ENCODE measurements at regions not wholly inside any gene's neighbourhood (a gene's known extent, or its start where the extent isn't known, plus 50 kb on each side); places are given as distances from the start of the nearest gene placed in this dataset.

DNA sequence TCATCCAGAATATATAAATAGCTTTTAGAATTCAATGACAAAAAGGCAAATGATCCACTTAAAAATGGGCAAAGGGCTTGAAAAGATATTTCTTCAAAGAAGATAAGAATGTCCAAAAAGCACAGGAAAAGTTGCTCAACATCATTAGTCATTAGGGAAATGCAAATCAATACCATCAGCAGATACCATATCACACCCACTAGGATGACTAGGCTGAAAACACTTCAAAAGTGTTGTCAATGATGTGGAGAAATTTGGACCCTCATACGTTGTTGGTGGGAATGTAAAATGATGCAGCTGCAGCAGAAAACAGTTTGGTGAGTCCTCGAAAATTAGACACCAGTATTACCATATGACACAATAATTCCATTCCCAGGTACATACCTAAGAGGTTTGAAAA, 303.6 kb upstream of the SLC35B3 start:
- no peaks in the 10 kb centered on the region for H3K27me3 Mint-ChIP-seq (ENCODE audit: low read depth in 3 of 3)
- no CpG with 5 or more reads among the region's 2 CpGs for whole genome bisulfite sequencing (ENCODE audit: insufficient coverage)

DNA sequence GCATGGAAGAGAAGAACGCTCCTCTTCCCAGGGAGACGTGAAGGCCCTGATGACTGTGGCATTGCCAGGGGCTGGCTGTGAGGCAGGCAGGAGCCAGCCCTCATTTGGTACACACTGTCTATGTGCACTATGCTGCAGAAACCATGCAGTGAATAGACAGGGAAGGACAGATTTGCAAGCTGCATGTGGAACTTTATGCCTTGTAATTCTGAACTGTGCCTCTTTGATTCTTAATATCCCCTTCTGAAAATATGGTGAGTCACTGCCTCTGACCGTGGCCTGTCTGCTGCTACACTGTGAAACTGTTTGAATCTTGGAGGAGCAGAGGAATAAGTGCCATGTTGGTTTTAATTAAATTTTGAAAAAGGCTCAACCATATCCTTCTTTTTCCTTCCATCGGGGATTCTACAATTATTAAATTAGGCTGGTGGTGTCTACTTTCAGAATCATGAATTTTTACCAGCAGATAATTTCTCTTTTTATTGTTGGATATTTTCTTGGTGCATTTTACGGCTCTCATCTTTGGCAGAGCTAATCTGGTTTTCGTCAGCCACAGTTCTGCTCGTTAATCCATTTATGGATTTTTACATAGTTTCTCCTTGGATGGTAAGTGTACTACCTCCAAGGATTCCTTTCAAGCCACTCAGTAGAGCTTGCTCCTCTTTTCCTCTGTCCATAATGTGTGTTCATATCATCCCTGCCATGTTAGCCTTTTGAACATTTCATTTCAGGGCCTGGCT, 301.0 kb upstream of the SLC35B3 start:
- intact Hi-C loops (cut with micrococcal nuclease): no loop called here
- Mint-ChIP-seq H3K9me3 (peaks cover 0 to 2% (median 0%) of the 10 kb centered on the region in 7 donors), H3K27ac (no peak overlapping the region), H3K27me3 (ENCODE audit: low read depth in 3 of 3) (no peaks in the 10 kb centered on the region), H3K36me3 (no peaks in the 10 kb centered on the region), H3K4me3 (no peak overlapping the region), H3K4me1 (peaks cover 13% of the 10 kb centered on the region)
- Histone ChIP-seq H3K9me3 (replicated peaks in 1 of 2; ENCODE audit: control insufficient read depth in 1 of 2, insufficient read depth in 1 of 2, low read length in 2 of 2) (no peaks in the 10 kb centered on the region), H4K20me1 (ENCODE audit: insufficient read depth, low read length) (no peaks in the 10 kb centered on the region), H3K4me2 (replicated peaks; ENCODE audit: extremely low read depth, low read length, poor library complexity, severe bottlenecking) (no peak overlapping the region), H3K27me3 (ENCODE audit: control insufficient read depth in 2 of 2, insufficient read depth in 2 of 2, low read length in 2 of 2) (no peaks in the 10 kb centered on the region), H3K36me3 (replicated peaks in 1 of 2; ENCODE audit: control insufficient read depth in 1 of 2, insufficient read depth in 2 of 2, low read length in 2 of 2) (no peaks in the 10 kb centered on the region), H3K27ac (ENCODE audit: low read depth in 1 of 2, low read length in 2 of 2) (no peak overlapping the region), H3K4me1 (ENCODE audit: control insufficient read depth in 1 of 2, insufficient read depth in 2 of 2, low read length in 2 of 2) (peaks cover 10 to 11% of the 10 kb centered on the region in 2 donors), H2AFZ (ENCODE audit: insufficient read depth, low read depth, low read length, poor library complexity, severe bottlenecking) (no peak overlapping the region), H3K79me2 (ENCODE audit: insufficient read depth, low read length) (no peaks in the 10 kb centered on the region), H3K4me3 (replicated peaks in 1 of 3; ENCODE audit: low read depth in 2 of 3, low read length in 3 of 3) (no peak overlapping the region), H3K9ac (ENCODE audit: insufficient read depth, low read length, poor library complexity, severe bottlenecking) (no peak overlapping the region)
- TF ChIP-seq, protein P1, sequence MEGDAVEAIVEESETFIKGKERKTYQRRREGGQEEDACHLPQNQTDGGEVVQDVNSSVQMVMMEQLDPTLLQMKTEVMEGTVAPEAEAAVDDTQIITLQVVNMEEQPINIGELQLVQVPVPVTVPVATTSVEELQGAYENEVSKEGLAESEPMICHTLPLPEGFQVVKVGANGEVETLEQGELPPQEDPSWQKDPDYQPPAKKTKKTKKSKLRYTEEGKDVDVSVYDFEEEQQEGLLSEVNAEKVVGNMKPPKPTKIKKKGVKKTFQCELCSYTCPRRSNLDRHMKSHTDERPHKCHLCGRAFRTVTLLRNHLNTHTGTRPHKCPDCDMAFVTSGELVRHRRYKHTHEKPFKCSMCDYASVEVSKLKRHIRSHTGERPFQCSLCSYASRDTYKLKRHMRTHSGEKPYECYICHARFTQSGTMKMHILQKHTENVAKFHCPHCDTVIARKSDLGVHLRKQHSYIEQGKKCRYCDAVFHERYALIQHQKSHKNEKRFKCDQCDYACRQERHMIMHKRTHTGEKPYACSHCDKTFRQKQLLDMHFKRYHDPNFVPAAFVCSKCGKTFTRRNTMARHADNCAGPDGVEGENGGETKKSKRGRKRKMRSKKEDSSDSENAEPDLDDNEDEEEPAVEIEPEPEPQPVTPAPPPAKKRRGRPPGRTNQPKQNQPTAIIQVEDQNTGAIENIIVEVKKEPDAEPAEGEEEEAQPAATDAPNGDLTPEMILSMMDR (IDR thresholded peaks at IDR 0.05): no peak
- WGBS (ENCODE audit: insufficient coverage): 15% methylated on average over 2 of the region's 7 CpGs
- DNase-seq: no peak

More for the DNA sequence above, 303.6 kb upstream of the SLC35B3 start:
- H3K36me3 Mint-ChIP-seq: no peaks in the 10 kb centered on the region
- no peaks in the 10 kb centered on the region for H3K27me3 ChIP-seq (ENCODE audit: control insufficient read depth in 2 of 2, insufficient read depth in 2 of 2, low read length in 2 of 2)
- intact Hi-C loops (cut with micrococcal nuclease): no loop called here
- H3K4me2 ChIP-seq (replicated peaks; ENCODE audit: extremely low read depth, low read length, poor library complexity, severe bottlenecking): no peak overlapping the region
- H3K27ac Mint-ChIP-seq: no peak overlapping the region
- no peaks in the 10 kb centered on the region for H3K9me3 ChIP-seq (replicated peaks in 1 of 2; ENCODE audit: control insufficient read depth in 1 of 2, insufficient read depth in 1 of 2, low read length in 2 of 2)
- peaks cover 0 to 2% (median 0%) of the 10 kb centered on the region in 7 donors for H3K9me3 Mint-ChIP-seq
- no peaks in the 10 kb centered on the region for H3K36me3 ChIP-seq (replicated peaks in 1 of 2; ENCODE audit: control insufficient read depth in 1 of 2, insufficient read depth in 2 of 2, low read length in 2 of 2)
- H4K20me1 ChIP-seq (ENCODE audit: insufficient read depth, low read length): no peaks in the 10 kb centered on the region
- TF ChIP-seq, protein P1 (IDR thresholded peaks at IDR 0.05): no peak
- H3K4me1 ChIP-seq (ENCODE audit: control insufficient read depth in 1 of 2, insufficient read depth in 2 of 2, low read length in 2 of 2): peaks cover 0 to 2% of the 10 kb centered on the region in 2 donors
- no peak overlapping the region for H3K27ac ChIP-seq (ENCODE audit: low read depth in 1 of 2, low read length in 2 of 2)
- no peak overlapping the region for H3K4me3 ChIP-seq (replicated peaks in 1 of 3; ENCODE audit: low read depth in 2 of 3, low read length in 3 of 3)
- no peak overlapping the region for H3K9ac ChIP-seq (ENCODE audit: insufficient read depth, low read length, poor library complexity, severe bottlenecking)
- H2AFZ ChIP-seq (ENCODE audit: insufficient read depth, low read depth, low read length, poor library complexity, severe bottlenecking): no peak overlapping the region
- H3K4me3 Mint-ChIP-seq: no peak overlapping the region
- H3K79me2 ChIP-seq (ENCODE audit: insufficient read depth, low read length): no peaks in the 10 kb centered on the region
- peaks cover 8% of the 10 kb centered on the region for H3K4me1 Mint-ChIP-seq
- peak in 1 of 3 donors; percentile 7 for DNase-seq
